ENCODE measurements at regions not wholly inside any gene's neighbourhood (a gene's known extent, or its start where the extent isn't known, plus 50 kb on each side); places are given as distances from the start of the nearest gene placed in this dataset.

GRCh38 chr19:30160426-30160825 lies 211.8 kb upstream of the ZNF536 start:
- Histone ChIP-seq H3K27ac (ENCODE audit: extremely low read depth, low read depth, low read length) (no peak overlapping the region), H3K36me3 (ENCODE audit: control insufficient read depth in 2 of 2, insufficient read depth in 1 of 2, low read length in 2 of 2) (no peaks in the 10 kb centered on the region), H3K4me1 (ENCODE audit: control insufficient read depth, insufficient read depth, low read length) (no peaks in the 10 kb centered on the region), H3K9me3 (ENCODE audit: control insufficient read depth, insufficient read depth, low read depth, low read length) (no peaks in the 10 kb centered on the region), H3K4me3 (ENCODE audit: low read depth, low read length) (no peak overlapping the region)
- POLR2A ChIA-PET: no interaction called here
- TF ChIP-seq ZNF600 (tag by site-specific recombination; IDR thresholded peaks at IDR 0.05): no peak
- TF ChIP-seq ATF2 (tag by site-specific recombination; IDR thresholded peaks at IDR 0.05; ENCODE audit: low read depth): no peak
- TF ChIP-seq ELK4 (IDR thresholded peaks at IDR 0.05; ENCODE audit: borderline replicate concordance, low read depth, low read length): no peak
- no peak for TF ChIP-seq ZNF792 (tag by site-specific recombination; IDR thresholded peaks at IDR 0.05)
- no peak for TF ChIP-seq ZNF140 (tag by site-specific recombination; IDR thresholded peaks at IDR 0.05)
- no peak for TF ChIP-seq ZNF354C (tag by site-specific recombination; IDR thresholded peaks at IDR 0.05; ENCODE audit: borderline replicate concordance, low read depth)
- no peak for TF ChIP-seq HOXA7 (CRISPR knock-in tag; IDR thresholded peaks at IDR 0.05; ENCODE audit: borderline replicate concordance)
- TF ChIP-seq ZNF623 (tag by site-specific recombination; IDR thresholded peaks at IDR 0.05): no peak
- no peak for TF ChIP-seq ZEB2 (tag by site-specific recombination; IDR thresholded peaks at IDR 0.05)
- TF ChIP-seq ZNF175 (tag by site-specific recombination; IDR thresholded peaks at IDR 0.05): no peak
- TF ChIP-seq, protein P1, sequence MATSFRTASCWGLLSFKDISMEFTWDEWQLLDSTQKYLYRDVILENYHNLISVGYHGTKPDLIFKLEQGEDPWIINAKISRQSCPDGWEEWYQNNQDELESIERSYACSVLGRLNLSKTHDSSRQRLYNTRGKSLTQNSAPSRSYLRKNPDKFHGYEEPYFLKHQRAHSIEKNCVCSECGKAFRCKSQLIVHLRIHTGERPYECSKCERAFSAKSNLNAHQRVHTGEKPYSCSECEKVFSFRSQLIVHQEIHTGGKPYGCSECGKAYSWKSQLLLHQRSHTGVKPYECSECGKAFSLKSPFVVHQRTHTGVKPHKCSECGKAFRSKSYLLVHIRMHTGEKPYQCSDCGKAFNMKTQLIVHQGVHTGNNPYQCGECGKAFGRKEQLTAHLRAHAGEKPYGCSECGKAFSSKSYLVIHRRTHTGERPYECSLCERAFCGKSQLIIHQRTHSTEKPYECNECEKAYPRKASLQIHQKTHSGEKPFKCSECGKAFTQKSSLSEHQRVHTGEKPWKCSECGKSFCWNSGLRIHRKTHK (tag by site-specific recombination; IDR thresholded peaks at IDR 0.05): no peak
- no peak for TF ChIP-seq ZBTB20 (tag by site-specific recombination; IDR thresholded peaks at IDR 0.05)
- no peak for TF ChIP-seq ZNF311 (tag by site-specific recombination; IDR thresholded peaks at IDR 0.05; ENCODE audit: borderline replicate concordance)
- no peak for TF ChIP-seq ZNF776 (tag by site-specific recombination; IDR thresholded peaks at IDR 0.05; ENCODE audit: borderline replicate concordance)
- TF ChIP-seq ZNF280C (tag by site-specific recombination; IDR thresholded peaks at IDR 0.05): no peak
- TF ChIP-seq ZNF341 (tag by site-specific recombination; IDR thresholded peaks at IDR 0.05; ENCODE audit: low read depth): no peak
- no peak for TF ChIP-seq ZNF433 (tag by site-specific recombination; IDR thresholded peaks at IDR 0.05; ENCODE audit: low read depth)
- CTCF ChIA-PET: no interaction called here

- no peak overlapping the region for H3K27ac ChIP-seq (ENCODE audit: extremely low read depth, low read depth, low read length)
- H3K9me3 ChIP-seq (ENCODE audit: control insufficient read depth, insufficient read depth, low read depth, low read length): no peaks in the 10 kb centered on the region
- no peaks in the 10 kb centered on the region for H3K36me3 ChIP-seq (ENCODE audit: control insufficient read depth in 2 of 2, insufficient read depth in 1 of 2, low read length in 2 of 2)
- CTCF ChIA-PET: no interaction called here
- no peak overlapping the region for H3K4me3 ChIP-seq (ENCODE audit: low read depth, low read length)
- H3K4me1 ChIP-seq (ENCODE audit: control insufficient read depth, insufficient read depth, low read length): no peaks in the 10 kb centered on the region
- POLR2A ChIA-PET: no interaction called here
- no peak for TF ChIP-seq ZNF549 (tag by site-specific recombination; IDR thresholded peaks at IDR 0.05)
- no peak for TF ChIP-seq ZNF843 (tag by site-specific recombination; IDR thresholded peaks at IDR 0.05)
- TF ChIP-seq ZNF184 (tag by site-specific recombination; IDR thresholded peaks at IDR 0.05): no peak
- no peak for TF ChIP-seq GLIS2 (tag by site-specific recombination; IDR thresholded peaks at IDR 0.05)
- no peak for TF ChIP-seq ZNF239 (tag by site-specific recombination; IDR thresholded peaks at IDR 0.05)
- no peak for TF ChIP-seq ZNF133 (tag by site-specific recombination; IDR thresholded peaks at IDR 0.05)
- no peak for TF ChIP-seq ZBTB1 (tag by site-specific recombination; IDR thresholded peaks at IDR 0.05)
- TF ChIP-seq ZNF518A (tag by site-specific recombination; conservative IDR thresholded peaks at IDR 0.05; ENCODE audit: low read depth): no peak
- TF ChIP-seq OVOL3 (tag by site-specific recombination; IDR thresholded peaks at IDR 0.05): no peak
Observed at GRCh38 chr19:30161021-30161655, 211.0 kb upstream of the ZNF536 start.
